Pons (tissue), 1 donor: ENCODE measurements at regions not wholly inside any gene's neighbourhood (a gene's known extent, or its start where the extent isn't known, plus 50 kb on each side); places are given as distances from the start of the nearest gene placed in this dataset.
"Not testable (repeated sequence)": the region's sequence is repeated elsewhere in the genome, so short reads cannot be mapped to it uniquely, and the experiment has no call there.

Experiments used
- DNase-seq: peaks from one replicate; pipeline ENCODE4 v3.0.0-alpha.2; 2016; ENCODE audit warnings: low spot score

DNA sequence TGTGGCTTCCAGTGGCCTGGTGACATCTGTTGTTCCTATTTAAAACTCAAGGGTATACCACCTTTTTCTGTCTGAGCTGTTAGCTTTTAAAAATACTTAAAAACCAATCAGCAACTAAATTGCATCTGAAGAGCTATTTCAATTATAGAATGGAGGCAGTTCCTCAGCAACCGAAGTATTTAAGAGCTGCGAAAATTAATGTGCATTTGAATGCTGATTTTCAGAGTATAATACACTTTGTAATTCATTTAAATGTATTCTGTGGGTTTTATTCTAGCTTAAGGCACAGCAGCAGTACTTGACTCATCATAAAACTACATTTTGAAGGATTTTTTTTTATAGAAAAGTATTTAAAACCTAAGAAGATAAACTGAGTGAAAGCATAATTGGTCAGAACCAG, 404.9 kb upstream of the PRKCQ start:
- no peak for DNase-seq

DNA sequence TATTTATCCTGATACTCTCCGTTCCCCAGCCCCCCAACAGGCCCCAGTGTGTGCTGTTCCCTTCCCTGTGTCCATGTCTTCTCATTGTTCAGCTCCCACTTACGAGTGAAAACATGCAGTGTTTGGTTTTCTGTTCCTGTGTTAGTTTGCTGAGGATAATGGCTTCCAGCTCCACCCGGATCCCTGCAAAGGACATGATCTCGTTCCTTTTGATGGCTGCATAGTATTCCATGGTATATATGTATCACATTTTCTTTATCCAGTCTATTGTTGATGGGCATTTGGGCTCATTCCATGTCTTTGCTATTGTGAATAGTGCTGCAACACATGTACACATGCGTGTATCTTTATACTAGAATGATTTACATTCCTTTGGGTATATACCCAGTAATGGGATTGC, 403.9 kb upstream of the PRKCQ start:
- DNase-seq = not testable (repeated sequence)

DNA sequence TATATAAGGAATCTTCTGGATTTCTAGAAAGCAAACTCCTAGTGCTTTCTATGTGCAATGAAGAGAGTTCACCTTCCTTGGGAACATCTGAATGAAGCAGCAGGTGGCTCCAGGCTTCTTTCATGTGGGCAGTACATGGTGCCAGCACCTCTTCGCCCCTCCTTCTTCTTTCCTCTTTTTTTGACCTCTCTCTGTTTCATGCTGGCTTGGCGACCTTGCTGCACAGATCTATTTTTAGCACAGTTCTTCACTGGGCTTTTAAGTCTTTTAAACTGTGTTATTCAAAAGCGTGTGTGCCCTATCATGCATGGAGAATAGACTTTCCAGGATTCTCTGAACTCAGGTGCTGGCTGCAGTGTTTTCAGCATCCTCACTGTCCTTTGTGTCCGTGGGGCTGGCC, 400.3 kb upstream of the PRKCQ start:
- DNase-seq = no peak

DNA sequence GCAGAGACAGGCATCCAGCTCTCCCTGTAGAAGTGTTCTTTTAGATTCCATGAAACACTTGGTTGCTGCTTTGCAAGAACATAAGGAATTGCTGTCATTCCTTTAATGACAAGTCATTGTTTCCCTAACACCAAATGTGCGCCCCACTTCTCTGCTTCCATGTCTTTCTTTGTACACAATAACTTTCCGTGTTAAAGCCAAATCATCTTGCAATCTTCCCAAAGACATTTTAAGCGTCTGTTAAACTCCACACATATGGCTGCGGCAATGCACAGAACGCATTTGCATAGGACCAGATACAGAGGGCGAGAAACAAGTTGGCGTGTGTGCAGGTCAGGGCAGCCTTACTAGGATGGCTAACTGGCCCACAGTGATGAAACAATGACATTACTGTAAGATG, 399.3 kb upstream of the PRKCQ start:
- DNase-seq = no peak

DNA sequence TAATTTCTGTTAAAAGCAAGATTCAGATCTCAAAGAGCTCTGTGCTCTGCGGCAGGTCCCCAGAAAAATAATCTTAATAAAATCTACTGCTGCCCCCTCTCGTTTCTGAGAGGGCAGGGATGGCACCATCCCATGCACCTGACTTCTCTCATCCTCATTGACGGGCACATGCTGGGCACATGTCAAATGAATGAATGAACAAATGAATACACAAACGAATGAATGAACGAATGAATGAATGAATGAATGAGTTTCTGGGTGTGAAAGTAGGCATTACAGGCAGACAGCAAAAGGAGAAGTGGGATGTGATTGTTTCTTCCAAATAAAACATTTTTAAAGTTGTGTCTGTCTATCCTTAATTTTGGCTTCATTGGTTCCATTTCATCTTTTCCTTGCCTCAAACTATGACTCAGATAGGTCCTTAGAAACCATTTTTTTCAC, 398.1 kb upstream of the PRKCQ start:
- no peak for DNase-seq

DNA sequence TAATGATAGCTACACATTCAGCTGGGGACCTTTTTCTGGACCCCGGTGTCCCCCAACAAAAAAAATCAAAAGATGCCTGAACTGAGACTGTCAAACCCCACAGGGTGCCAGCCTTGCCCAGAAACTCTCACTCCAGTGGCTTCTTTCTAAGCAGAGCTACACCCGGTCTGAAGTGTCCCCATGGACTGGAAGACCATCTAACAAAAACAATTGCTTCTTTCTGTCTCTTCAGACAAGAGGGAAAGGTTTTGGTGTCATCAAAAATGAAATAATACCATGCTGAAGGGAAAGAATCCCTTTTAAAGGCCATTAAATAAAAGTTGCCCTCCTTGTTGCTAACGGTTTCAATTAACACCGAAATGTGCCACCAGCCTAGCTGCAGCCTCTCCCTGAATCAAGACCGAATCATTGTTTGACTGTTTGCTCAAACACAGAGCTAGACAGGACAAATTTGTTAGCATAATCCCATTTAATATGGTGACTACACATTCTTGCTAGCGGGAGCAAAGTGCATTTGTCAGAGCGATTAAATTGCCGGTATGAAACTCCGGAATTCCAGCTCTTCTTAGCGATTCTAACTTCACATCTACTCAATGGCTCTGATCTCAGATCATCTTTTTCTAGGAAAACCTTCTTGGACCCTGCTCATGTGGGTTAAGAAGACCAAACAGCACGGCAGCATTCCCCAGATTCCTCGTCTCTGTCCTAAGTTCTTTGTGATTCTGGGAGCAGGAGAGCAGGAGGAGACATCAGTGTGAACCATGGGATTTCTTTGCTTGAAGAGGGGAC, 397.5 kb upstream of the PRKCQ start:
- no peak for DNase-seq

DNA sequence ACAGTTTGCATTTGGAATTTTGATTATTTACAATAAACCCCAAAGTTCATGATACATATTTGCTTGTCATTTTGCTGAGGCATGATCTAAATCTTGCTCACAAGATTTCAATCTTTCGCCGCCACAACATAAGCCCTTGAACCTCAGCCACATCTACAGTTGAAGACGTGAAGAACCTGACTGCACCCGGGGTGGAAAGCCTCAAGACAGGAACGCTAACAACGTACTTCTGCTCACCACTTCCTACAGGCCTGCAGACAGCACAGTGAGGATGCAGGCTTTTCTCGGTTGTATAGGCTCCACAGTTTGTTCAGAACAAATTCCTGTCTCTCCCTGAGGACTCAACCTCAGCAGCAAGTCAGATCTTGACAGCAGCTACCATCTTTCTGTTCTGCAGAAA, 393.8 kb upstream of the PRKCQ start:
- no peak for DNase-seq

DNA sequence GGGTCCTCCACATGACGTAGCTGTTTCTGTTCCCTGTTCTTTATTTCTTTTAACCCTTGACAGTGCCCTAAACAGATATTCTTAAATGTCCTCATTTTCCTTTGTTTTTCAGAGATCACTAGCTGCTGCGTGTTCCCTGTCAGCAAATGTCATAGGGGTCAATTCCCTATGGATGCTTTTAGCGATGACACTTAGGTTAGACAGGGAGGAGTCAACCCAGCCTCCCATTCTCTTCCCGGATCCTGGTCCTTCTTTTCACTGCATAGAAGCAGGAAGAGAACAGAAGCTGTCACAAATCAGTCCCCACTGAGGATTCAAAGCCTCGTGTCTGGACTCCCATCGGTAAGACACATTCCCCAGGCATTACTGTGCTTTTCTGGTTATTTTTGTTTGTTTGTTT, 392.1 kb upstream of the PRKCQ start:
- no peak for DNase-seq

DNA sequence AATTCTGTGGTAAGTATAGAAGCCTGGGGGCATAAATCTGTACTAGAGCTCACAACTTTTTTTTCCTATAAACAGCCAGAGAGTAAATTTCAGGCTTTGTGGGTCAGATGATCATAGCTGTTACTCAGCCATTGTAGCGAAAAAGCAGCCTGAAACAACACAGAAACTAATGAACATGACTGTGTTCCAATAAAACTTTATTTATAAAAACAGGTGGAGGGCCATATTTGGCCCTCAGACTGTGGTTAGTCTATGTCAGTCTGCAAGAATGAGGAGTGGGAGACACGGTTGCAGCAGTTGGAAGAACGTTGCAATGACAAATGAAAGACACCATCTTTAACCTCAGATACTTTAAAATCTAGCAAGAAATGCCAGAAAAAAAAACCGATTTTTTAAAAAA, 389.6 kb upstream of the PRKCQ start:
- no peak for DNase-seq

DNA sequence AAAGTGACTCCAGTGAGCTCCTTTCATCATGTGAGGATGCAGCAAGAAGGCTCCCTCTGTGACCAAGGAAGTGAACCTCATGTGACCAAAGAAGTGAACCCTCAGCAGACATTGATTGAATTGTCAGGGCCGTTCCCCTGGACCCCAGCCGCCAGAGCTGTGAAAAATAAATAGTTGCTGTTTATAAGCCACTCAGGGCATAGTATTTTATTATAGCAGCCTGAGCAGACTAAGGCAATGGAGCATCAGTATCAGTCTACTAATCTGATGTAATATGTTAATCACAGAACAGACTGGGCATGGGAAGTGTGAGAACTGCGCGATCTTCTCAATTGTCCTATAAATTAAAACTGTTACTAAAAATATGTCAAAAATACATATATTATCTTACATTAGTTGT, 384.5 kb upstream of the PRKCQ start:
- no peak for DNase-seq

DNA sequence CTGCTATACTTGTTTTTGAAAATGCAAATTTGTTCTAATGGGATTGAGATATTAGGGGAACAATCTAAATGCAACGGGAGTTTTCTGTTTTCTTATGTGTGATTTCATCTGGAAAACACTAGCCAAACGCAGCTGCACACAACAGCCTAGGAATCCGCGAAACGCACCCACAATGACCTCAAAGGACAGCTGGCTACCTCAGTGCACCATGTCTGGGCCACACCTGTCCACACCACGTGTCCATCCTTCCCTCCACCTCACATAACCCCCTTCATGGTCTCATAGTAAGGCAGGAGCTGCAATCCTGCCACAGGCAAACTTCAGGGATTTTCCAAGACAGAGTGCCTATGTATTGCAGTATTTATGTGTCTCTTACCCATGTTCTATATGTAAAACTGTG, 382.5 kb upstream of the PRKCQ start:
- DNase-seq = no peak

DNA sequence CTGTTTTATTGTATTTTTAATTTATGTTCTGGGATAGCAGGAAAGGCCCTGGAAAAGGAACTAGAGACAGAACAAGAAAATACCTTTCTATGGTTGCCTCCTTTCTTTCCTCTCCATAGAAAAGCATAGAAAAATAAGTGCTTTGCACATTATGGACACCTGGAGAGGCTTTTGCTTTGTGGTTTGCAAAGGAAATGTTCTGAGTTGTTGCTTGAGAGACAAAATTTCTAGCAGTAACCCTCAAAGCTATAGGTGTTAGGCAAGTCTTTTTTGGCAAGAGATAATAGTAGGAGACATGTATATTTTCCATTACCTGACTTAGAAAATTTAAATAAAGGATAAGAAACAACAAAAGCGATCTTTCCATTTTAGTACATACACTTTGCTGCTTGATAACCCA, 378.6 kb upstream of the PRKCQ start:
- no peak for DNase-seq

DNA sequence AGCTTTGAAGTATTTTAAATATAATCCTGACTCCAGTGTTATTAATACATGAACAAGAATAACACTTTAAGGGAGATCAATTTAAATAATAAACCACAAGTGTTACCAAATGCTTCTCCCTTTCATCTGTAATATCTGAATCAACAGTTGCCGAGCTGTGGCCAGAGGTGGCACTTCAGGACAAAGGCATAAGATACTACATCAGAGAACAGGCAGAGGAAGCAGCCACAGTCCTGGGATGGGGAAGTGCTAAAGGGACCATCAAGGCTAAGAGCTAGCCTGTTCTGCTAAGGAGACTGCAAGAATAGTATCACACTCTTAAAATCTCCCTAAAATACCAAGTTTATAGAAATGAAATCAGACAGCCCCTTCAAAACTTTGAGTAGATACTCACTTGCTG, 378.2 kb upstream of the PRKCQ start:
- peak; percentile 60 for DNase-seq

DNA sequence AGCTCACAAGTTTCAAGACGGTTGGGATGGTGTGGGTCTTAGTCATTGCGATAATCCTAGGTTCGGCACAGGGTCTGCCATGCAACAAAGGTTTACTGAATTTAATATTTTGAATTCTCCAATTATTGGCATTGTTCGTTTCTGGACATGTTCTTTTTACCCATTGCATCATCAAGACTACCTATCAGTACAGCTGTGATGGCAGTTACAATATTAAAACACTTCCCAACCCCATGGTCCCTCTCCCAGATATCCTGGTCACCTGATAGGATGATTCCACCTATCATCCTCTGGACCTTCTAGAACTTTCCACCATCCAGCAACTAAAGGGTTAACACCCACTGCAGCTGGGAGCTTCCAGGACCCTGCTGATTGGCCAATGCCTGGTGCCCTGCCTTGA, 377.8 kb upstream of the PRKCQ start:
- DNase-seq = no peak

DNA sequence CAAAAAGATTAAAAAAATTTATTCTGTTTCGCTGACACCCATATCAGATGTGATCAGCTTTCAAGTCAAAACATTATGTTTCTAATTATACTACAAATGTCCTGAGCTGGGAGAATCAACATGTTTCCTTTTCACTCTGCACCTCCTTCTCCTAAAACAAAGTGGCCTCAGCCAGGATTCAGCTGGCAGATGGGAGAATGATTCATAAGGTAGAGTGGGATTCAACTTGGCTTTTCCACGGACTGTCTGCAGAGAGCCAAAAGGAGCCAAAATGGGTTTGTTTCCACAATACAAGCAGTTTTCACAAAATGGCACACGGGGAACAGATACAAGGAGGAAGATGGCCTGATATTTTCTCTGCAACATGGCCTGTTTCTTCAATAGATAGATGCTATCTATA, 376.5 kb upstream of the PRKCQ start:
- no peak for DNase-seq

DNA sequence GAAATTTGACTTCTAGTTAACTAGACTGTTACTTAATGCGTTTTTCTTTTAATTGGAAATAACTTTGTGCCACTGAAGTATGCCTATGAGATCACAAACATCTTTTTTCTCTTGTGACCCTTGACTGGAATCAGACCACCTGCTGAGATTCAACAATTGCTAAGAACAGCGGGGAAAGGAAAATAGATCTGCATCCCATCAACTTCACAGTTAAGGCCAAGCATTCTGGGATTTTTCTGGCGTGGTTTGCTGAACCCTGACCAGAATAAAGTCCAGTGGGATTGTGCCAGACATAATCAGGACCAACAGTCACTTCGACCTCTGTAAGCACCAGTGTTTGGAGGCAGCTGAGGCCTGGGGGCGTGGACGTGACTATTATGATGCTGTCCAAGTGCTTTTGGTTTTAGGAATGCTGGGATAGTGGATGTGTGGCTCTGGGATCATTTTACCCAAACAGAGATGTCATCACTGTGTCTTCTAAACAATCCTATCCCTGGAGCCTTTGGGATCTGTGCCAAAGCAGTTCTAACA, 373.3 kb upstream of the PRKCQ start:
- no peak for DNase-seq

DNA sequence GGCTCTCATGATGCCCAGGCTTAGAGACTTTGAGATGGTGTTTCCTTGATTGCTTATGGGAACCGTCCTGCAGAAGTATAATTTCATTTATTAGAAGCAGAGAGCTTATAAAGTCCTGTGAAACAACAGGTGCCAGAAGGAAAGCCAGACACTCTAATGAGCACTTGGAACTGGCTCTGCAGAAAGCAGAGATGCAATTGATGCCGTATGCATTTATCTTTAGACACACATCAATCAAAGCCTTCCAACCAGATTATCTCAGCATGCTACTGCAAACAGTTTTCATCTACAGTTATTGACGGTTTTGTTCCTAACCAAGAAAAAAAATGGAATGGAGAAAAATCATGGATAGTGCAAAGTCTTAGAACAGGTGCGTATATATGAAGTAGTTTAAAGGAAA, 371.7 kb upstream of the PRKCQ start:
- no peak for DNase-seq

DNA sequence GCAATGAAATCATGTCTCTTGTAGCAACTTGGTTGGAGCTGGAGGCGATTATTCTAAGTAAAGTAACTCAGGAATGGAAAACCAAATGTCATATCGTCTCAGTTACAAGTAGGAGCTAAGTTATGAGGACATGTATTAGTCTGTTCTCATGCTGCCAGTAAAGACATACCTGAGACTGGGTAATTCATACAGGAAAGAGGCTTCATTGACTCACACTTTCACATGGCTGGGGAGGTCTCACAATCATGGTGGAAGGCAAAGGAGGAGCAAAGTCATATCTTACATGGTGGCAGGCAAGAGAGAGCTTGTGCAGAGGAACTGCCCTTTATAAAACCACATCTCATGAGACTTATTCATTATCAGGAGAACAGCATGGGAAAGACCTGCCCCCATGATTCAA, 370.1 kb upstream of the PRKCQ start:
- no peak for DNase-seq

DNA sequence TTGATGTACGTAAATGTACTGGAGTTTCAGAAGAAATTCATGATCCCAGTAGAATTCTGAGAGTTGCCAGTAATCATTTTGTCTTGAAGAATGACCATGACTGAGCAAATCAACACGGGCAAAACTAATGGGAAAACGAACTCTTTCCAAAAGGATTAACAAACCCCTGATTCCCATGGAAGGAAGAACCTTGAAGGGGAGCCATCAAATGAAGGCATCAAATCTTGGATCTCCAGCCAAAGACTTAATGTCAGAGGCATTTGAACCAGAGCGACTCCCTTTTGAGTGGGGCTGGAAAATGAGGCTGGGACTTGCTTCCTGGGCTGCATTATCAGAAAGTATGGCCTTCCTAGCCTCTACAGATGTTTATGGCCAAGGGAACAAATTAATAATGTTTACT, 364.4 kb upstream of the PRKCQ start:
- no peak for DNase-seq

DNA sequence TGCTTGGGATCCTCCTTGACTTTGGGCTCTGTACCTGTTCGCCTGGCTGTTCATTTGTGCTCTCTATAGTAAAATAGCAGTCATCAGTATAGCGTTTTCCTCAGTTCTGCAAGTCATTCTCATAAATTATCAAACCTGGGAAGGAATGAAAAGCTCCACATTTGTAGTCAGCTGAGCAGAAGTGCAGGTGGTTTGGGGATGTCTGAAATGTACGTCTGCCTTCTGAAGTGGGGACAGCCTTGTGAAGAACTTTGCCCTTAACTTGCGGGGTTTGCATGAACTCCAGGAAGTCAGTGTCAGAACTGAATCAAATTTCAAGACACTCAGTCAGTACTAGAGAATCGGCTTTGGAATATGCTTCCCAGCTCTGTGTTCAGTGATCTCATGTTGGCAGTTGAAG, 358.3 kb upstream of the PRKCQ start:
- no peak for DNase-seq

DNA sequence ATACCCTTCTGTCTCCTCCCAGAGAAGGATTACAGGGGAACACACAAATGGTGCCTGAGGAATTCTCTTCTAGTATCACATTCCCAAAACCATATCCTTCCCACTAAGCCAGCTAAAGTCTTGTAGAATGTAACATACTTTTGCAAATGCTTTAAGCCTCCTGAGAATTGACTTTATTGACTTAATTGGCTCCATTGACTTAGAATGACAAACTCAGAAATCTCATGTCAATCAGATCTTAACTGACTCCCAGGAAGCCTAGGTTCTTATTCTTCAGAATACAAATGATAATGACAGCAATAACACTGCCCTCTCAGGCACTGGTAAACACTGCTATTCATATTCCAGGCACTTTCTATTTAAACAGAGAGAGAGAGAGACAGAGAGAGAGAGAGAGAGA, 356.9 kb upstream of the PRKCQ start:
- DNase-seq = no peak

DNA sequence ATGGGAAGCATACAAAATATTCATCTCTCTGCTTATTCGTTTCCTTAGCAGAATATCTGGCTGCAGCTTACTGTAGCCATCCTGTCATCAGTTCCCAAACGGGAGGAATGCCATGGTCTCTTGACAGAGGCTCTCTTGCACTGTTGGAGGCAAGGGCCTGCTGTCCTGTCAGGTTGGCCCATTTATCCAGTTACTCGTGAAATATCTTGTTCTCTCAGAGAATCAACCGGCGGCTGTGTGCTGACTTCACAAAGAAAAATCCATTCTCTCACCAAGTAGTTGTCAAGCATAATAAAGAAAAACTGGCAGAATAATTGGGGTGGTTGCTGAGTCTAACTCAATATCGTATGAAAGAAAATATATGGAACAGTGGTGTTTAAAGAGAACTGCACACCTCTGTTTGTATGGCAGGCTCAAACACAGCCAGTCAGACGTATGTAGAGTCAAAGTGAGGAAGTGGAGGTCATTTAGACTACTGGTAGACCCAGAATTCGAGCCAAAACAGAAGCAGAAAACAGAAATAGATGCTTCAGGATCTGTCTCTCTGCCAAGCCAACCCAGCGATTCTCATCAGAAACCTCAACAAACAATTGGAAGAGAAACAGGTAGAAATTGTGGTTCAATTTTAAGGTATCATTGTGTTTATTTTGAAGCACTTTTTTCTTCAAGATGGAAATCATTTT, 349.2 kb upstream of the PRKCQ start:
- DNase-seq = peak; percentile 71

DNA sequence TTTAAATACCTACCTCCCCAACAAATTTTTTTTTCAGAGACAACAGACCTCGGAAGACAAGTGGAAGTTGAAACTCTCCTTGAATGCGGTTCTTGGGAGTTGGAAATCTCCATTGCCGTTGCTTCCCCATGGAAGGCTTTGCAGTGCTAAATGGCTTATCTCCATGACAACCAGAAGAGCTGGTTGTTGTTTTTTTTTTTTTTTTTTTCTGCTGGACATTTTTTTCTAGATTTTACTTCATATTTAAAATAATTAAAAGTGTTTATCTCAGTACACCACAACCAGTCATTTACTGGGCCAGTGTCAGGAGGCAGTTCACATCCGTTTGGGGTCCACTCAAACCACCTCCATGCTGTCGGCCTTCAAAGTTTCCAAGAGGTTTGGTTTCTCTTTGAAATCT, 348.5 kb upstream of the PRKCQ start:
- no peak for DNase-seq

DNA sequence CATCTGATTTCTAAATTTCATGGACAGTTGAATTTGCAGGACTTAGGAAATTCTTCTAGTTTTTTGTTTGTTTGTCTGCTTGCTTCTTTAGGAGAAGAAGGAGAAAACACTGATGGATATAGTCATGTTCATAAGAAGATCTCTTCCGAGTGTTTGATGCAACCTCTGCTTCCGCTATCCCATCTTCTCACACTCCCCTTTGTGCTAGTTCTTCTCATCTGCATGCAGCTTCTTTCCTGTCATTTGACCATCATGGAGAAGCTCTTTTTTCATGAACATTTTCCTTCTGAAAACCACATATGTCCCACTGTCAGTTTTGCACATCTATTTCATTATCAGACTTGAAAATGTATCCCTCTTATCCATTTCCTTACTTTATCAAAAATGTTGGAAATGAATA, 346.9 kb upstream of the PRKCQ start:
- DNase-seq = peak; percentile 65
